Upper lobe of left lung (tissue), 6 donors: ENCODE measurements at regions not wholly inside any gene's neighbourhood (a gene's known extent, or its start where the extent isn't known, plus 50 kb on each side); places are given as distances from the start of the nearest gene placed in this dataset.

ENCODE experiments used
- ATAC-seq, 2 donors: fragments of 200-7000 bp; cut with Tn5 transposase; one replicate each; pipeline ENCODE4 v1.9.1; 2022; ENCODE audit warnings: mild to moderate bottlenecking in 2 of 2, moderate library complexity in 2 of 2; ENCODE audit not compliant: low FRiP score in 2 of 2
- DNase-seq, 2 donors: peaks; one replicate each; pipeline ENCODE4 v3.0.0-alpha.2; 2019 to 2020
- H3K27ac ChIP-seq, 4 donors: fragments of 200-600 bp; sonication (generic); one replicate each; pipeline ENCODE4 v1.5.1; 2016 to 2019
- H3K27me3 ChIP-seq, 4 donors: fragments of 200-600 bp; sonication (generic); one replicate each; pipeline ENCODE4 v1.5.1; 2017 to 2019
- H3K36me3 ChIP-seq, 4 donors: fragments of 200-600 bp; sonication (generic); one replicate each; pipeline ENCODE4 v1.5.1; 2016 to 2019
- H3K4me1 ChIP-seq, 4 donors: fragments of 200-600 bp; sonication (generic); one replicate each; pipeline ENCODE4 v1.5.1; 2018 to 2019
- H3K4me3 ChIP-seq, 4 donors: fragments of 200-600 bp; sonication (generic); one replicate each; pipeline ENCODE4 v1.5.1; 2017 to 2019; ENCODE audit warnings: mild to moderate bottlenecking in 2 of 4, moderate library complexity in 1 of 4
- H3K9me3 ChIP-seq, 4 donors: fragments of 200-600 bp; sonication (generic); one replicate each; pipeline ENCODE4 v1.5.1; 2018 to 2019
- CTCF ChIP-seq, 6 experiments: fragments of 450-650 bp in 4 of 6; fragments of 200-600 bp in 2 of 6; sonication (generic) in 2 of 6; IDR thresholded peaks; one replicate each; pipeline ENCODE4 v1.5.1; 2016 to 2019; ENCODE audit warnings: antibody characterized with exemption in 6 of 6
- EP300 ChIP-seq, 4 donors: sonication (generic); formaldehyde crosslinking; IDR thresholded peaks; one replicate each; pipeline ENCODE4 v1.5.1; 2017; ENCODE audit warnings: antibody characterized with exemption in 4 of 4, control low read depth in 2 of 4
- POLR2A ChIP-seq, 4 donors: fragments of 450-650 bp; IDR thresholded peaks; one replicate each; pipeline ENCODE4 v1.5.1; 2016 to 2017; ENCODE audit warnings: antibody characterized with exemption in 4 of 4, mild to moderate bottlenecking in 2 of 4
- POLR2AphosphoS5 ChIP-seq, 2 donors: sonication (generic); formaldehyde crosslinking; IDR thresholded peaks; one replicate each; pipeline ENCODE4 v1.5.1; 2017; ENCODE audit warnings: antibody characterized with exemption in 2 of 2
- WGBS, 2 donors: methylation state at CpG; one replicate each; pipeline ENCODE4 v1.1.5; 2017 to 2018; 5-methylcytosine and 5-hydroxymethylcytosine counted together
- donor health status: DM: no; HTN: no; CAD: no; lungs with moderate emphysema.
- donor health status: DM: no; HTN: yes; CAD: no; lungs with severe emphysema.

DNA sequence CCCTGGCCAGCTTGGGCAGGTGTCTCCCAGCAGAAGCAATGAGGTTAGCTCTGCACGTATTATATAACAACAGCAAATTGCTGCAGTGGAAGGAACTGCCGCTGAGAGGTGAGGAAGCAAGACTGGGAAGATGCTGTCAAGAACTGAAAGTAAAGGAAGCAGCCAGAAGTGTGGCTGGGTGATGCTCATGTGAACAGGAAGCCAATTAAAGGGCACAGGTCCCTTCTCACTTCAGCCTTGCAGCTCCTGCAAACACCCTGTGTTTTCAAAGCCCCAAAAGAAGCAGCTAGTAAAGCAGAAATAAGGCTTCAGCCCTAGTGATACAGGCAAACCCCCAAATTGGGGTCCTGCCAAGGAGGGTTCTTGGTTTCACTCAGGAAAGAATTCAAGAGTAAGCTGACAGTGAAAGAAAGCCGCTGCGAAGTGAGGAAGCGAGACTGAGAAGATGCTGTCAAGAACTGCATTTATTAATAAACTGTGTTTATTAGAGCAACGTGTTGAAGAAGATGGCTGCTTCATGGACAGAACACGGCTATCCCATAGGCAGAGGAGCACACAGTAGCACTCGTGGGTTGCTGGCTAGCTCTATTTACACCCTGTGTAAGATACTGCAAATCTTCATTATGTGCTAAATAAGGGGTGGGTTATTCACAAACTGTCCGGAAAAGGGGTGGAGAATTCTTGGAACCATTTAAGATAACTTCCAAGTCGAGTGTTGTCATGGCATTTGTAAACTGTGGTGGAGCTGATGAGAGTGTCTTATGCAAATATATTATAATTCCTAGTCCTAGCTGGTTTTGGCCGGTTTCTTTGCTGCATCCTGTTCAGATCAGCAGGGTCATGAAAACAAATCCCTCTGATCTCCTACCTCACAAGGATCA, 152.2 kb downstream of the LINC00237 start:
- H3K4me3 ChIP-seq, result no peak overlapping the region
- H3K27ac ChIP-seq, result no peak overlapping the region
- no peak for ATAC-seq
- WGBS, 2 donors, result 50 to 58% methylated on average over 11 of the region's 11 CpGs
- H3K36me3 ChIP-seq, result no peaks in the 10 kb centered on the region
- TF ChIP-seq CTCF (IDR thresholded peaks at IDR 0.05) (no peak), POLR2AphosphoS5 (IDR thresholded peaks at IDR 0.05) (no peak), POLR2A (IDR thresholded peaks at IDR 0.05) (no peak), EP300 (IDR thresholded peaks at IDR 0.05) (no peak)
- DNase-seq, result no peak
- no peaks in the 10 kb centered on the region for H3K9me3 ChIP-seq
- no peaks in the 10 kb centered on the region for H3K27me3 ChIP-seq
- no peaks in the 10 kb centered on the region for H3K4me1 ChIP-seq

- Histone ChIP-seq H3K4me1 (no peaks in the 10 kb centered on the region), H3K27ac (no peak overlapping the region), H3K36me3 (no peaks in the 10 kb centered on the region), H3K27me3 (no peaks in the 10 kb centered on the region), H3K9me3 (peaks cover 0 to 7% (median 2%) of the 10 kb centered on the region in 4 donors), H3K4me3 (no peak overlapping the region)
- 77 to 92% methylated on average over 2 of the region's 2 CpGs for WGBS, 2 donors
- TF ChIP-seq POLR2AphosphoS5 (IDR thresholded peaks at IDR 0.05) (no peak), POLR2A (IDR thresholded peaks at IDR 0.05) (no peak), EP300 (IDR thresholded peaks at IDR 0.05) (no peak), CTCF (IDR thresholded peaks at IDR 0.05) (no peak)
- DNase-seq (no peak), ATAC-seq (no peak)
Observed at GRCh38 chr20:20950620-20951019, 155.5 kb downstream of the LINC00237 start.

GRCh38 chr20:20946122-20946759, 159.9 kb downstream of the LINC00237 start:
- Histone ChIP-seq H3K9me3 (peaks cover 0 to 7% (median 2%) of the 10 kb centered on the region in 4 donors), H3K36me3 (no peaks in the 10 kb centered on the region), H3K27me3 (no peaks in the 10 kb centered on the region), H3K4me1 (no peaks in the 10 kb centered on the region), H3K4me3 (no peak overlapping the region), H3K27ac (no peak overlapping the region)
- ATAC-seq (no peak), DNase-seq (no peak)
- WGBS, 2 donors, result 87% methylated on average over 3 of the region's 3 CpGs
- TF ChIP-seq CTCF (IDR thresholded peaks at IDR 0.05) (no peak), EP300 (IDR thresholded peaks at IDR 0.05) (no peak), POLR2A (IDR thresholded peaks at IDR 0.05) (no peak), POLR2AphosphoS5 (IDR thresholded peaks at IDR 0.05) (no peak)

DNA sequence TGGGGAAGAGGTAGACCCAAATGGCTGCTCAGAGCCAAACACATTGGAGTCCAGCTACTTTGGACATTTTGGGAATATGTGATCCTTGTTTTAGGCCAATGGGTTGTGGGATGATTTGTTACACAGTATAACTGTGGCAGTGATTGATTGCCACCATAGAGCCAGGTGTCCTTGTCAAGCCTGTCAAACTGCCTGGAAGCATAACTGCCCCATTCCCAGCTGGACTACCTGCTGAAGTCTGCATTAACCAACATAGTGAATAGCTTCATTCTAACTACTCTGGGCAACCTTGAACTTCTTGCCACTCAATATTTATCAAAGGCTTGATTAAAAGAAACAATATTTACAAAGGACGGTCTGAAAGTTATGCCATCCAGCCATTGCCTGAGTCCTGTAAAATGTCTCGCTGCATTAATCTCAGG, 164.7 kb downstream of the LINC00237 start:
- H3K4me3 ChIP-seq, result no peak overlapping the region
- H3K36me3 ChIP-seq, result no peaks in the 10 kb centered on the region
- peaks cover 0 to 6% (median 2%) of the 10 kb centered on the region in 4 donors for H3K9me3 ChIP-seq
- H3K27ac ChIP-seq, result no peak overlapping the region
- no peaks in the 10 kb centered on the region for H3K27me3 ChIP-seq
- TF ChIP-seq POLR2A (IDR thresholded peaks at IDR 0.05), result no peak
- no peak for TF ChIP-seq CTCF (IDR thresholded peaks at IDR 0.05)
- no peak for TF ChIP-seq EP300 (IDR thresholded peaks at IDR 0.05)
- no peak for TF ChIP-seq POLR2AphosphoS5 (IDR thresholded peaks at IDR 0.05)
- no peaks in the 10 kb centered on the region for H3K4me1 ChIP-seq
- 66 to 69% methylated on average over 2 of the region's 2 CpGs for WGBS, 2 donors
- no peak for DNase-seq
- no peak for ATAC-seq
